ENCODE measurements at regions not wholly inside any gene's neighbourhood (a gene's known extent, or its start where the extent isn't known, plus 50 kb on each side); places are given as distances from the start of the nearest gene placed in this dataset.
"Not testable (repeated sequence)": the region's sequence is repeated elsewhere in the genome, so short reads cannot be mapped to it uniquely, and the experiment has no call there.

- H3K27me3 ChIP-seq (ENCODE audit: insufficient read depth, low read length) = not testable (repeated sequence)
Measured at GRCh38 chr1:146513754-146514153, 284.9 kb upstream of the NOTCH2NLA start.

GRCh38 chr1:146511047-146511777 lies 282.4 kb upstream of the NOTCH2NLA start:
- H3K36me3 ChIP-seq (ENCODE audit: insufficient read depth, low read length); H2AFZ ChIP-seq (ENCODE audit: low read length); H3K4me3 ChIP-seq (ENCODE audit: insufficient read depth, low read length); H3K27ac ChIP-seq (ENCODE audit: low read depth, low read length); H4K20me1 ChIP-seq (ENCODE audit: insufficient read depth, low read length); H3K9me3 ChIP-seq (ENCODE audit: low read depth, low read length); H3K27me3 ChIP-seq (ENCODE audit: insufficient read depth, low read length); H3K79me2 ChIP-seq (ENCODE audit: insufficient read depth, low read length); H3K4me1 ChIP-seq (ENCODE audit: insufficient read depth, low read length); H3K4me2 ChIP-seq (ENCODE audit: insufficient read depth, low read length); DNase-seq (ENCODE audit: insufficient read length, low spot score, missing footprints): not testable (repeated sequence)

More at GRCh38 chr1:146513754-146514153, 284.9 kb upstream of the NOTCH2NLA start:
- H3K27ac ChIP-seq (ENCODE audit: low read depth, low read length); H3K4me1 ChIP-seq (ENCODE audit: insufficient read depth, low read length); H4K20me1 ChIP-seq (ENCODE audit: insufficient read depth, low read length); DNase-seq (ENCODE audit: insufficient read length, low spot score, missing footprints); H3K4me2 ChIP-seq (ENCODE audit: insufficient read depth, low read length); H3K9me3 ChIP-seq (ENCODE audit: low read depth, low read length); H3K79me2 ChIP-seq (ENCODE audit: insufficient read depth, low read length); H2AFZ ChIP-seq (ENCODE audit: low read length); H3K4me3 ChIP-seq (ENCODE audit: insufficient read depth, low read length); H3K36me3 ChIP-seq (ENCODE audit: insufficient read depth, low read length): not testable (repeated sequence)

GRCh38 chr1:146510248-146510983 lies 281.6 kb upstream of the NOTCH2NLA start:
- H3K36me3 ChIP-seq (ENCODE audit: insufficient read depth, low read length); H3K27ac ChIP-seq (ENCODE audit: low read depth, low read length); H3K4me2 ChIP-seq (ENCODE audit: insufficient read depth, low read length); H3K9me3 ChIP-seq (ENCODE audit: low read depth, low read length); DNase-seq (ENCODE audit: insufficient read length, low spot score, missing footprints); H2AFZ ChIP-seq (ENCODE audit: low read length); H3K27me3 ChIP-seq (ENCODE audit: insufficient read depth, low read length); H3K4me3 ChIP-seq (ENCODE audit: insufficient read depth, low read length); H3K4me1 ChIP-seq (ENCODE audit: insufficient read depth, low read length); H4K20me1 ChIP-seq (ENCODE audit: insufficient read depth, low read length); H3K79me2 ChIP-seq (ENCODE audit: insufficient read depth, low read length): not testable (repeated sequence)

- not testable (repeated sequence) for H2AFZ ChIP-seq (ENCODE audit: low read length); H3K4me3 ChIP-seq (ENCODE audit: insufficient read depth, low read length); H3K79me2 ChIP-seq (ENCODE audit: insufficient read depth, low read length); H3K9me3 ChIP-seq (ENCODE audit: low read depth, low read length); H3K36me3 ChIP-seq (ENCODE audit: insufficient read depth, low read length); H3K27ac ChIP-seq (ENCODE audit: low read depth, low read length); H3K27me3 ChIP-seq (ENCODE audit: insufficient read depth, low read length); H3K4me1 ChIP-seq (ENCODE audit: insufficient read depth, low read length); H3K4me2 ChIP-seq (ENCODE audit: insufficient read depth, low read length); DNase-seq (ENCODE audit: insufficient read length, low spot score, missing footprints); H4K20me1 ChIP-seq (ENCODE audit: insufficient read depth, low read length)
Measured at GRCh38 chr1:146504121-146504520, 275.3 kb upstream of the NOTCH2NLA start.

GRCh38 chr1:146487555-146487954 lies 258.7 kb upstream of the NOTCH2NLA start:
- not testable (repeated sequence) for DNase-seq (ENCODE audit: insufficient read length, low spot score, missing footprints); H3K4me3 ChIP-seq (ENCODE audit: insufficient read depth, low read length); H3K79me2 ChIP-seq (ENCODE audit: insufficient read depth, low read length); H3K27ac ChIP-seq (ENCODE audit: low read depth, low read length); H3K4me2 ChIP-seq (ENCODE audit: insufficient read depth, low read length); H4K20me1 ChIP-seq (ENCODE audit: insufficient read depth, low read length); H2AFZ ChIP-seq (ENCODE audit: low read length); H3K4me1 ChIP-seq (ENCODE audit: insufficient read depth, low read length); H3K36me3 ChIP-seq (ENCODE audit: insufficient read depth, low read length); H3K9me3 ChIP-seq (ENCODE audit: low read depth, low read length); H3K27me3 ChIP-seq (ENCODE audit: insufficient read depth, low read length)

- H3K27ac ChIP-seq (ENCODE audit: low read depth, low read length); DNase-seq (ENCODE audit: insufficient read length, low spot score, missing footprints); H4K20me1 ChIP-seq (ENCODE audit: insufficient read depth, low read length); H3K27me3 ChIP-seq (ENCODE audit: insufficient read depth, low read length); H3K9me3 ChIP-seq (ENCODE audit: low read depth, low read length); H3K4me2 ChIP-seq (ENCODE audit: insufficient read depth, low read length); H3K79me2 ChIP-seq (ENCODE audit: insufficient read depth, low read length); H3K4me1 ChIP-seq (ENCODE audit: insufficient read depth, low read length); H3K36me3 ChIP-seq (ENCODE audit: insufficient read depth, low read length); H2AFZ ChIP-seq (ENCODE audit: low read length): not testable (repeated sequence)
- H3K4me3 ChIP-seq (ENCODE audit: insufficient read depth, low read length) = peak overlapping the region; percentile 65
Measured at GRCh38 chr1:146487155-146487554, 258.3 kb upstream of the NOTCH2NLA start.

GRCh38 chr1:146486300-146487014 lies 257.6 kb upstream of the NOTCH2NLA start:
- H2AFZ ChIP-seq (ENCODE audit: low read length) = peak overlapping the region; percentile 57

GRCh38 chr1:146484195-146484594 lies 255.4 kb upstream of the NOTCH2NLA start:
- not testable (repeated sequence) for H2AFZ ChIP-seq (ENCODE audit: low read length); H3K4me2 ChIP-seq (ENCODE audit: insufficient read depth, low read length); H3K27ac ChIP-seq (ENCODE audit: low read depth, low read length); H3K79me2 ChIP-seq (ENCODE audit: insufficient read depth, low read length); H3K27me3 ChIP-seq (ENCODE audit: insufficient read depth, low read length); H3K9me3 ChIP-seq (ENCODE audit: low read depth, low read length); H3K4me1 ChIP-seq (ENCODE audit: insufficient read depth, low read length); H4K20me1 ChIP-seq (ENCODE audit: insufficient read depth, low read length); H3K36me3 ChIP-seq (ENCODE audit: insufficient read depth, low read length); DNase-seq (ENCODE audit: insufficient read length, low spot score, missing footprints); H3K4me3 ChIP-seq (ENCODE audit: insufficient read depth, low read length)

More at GRCh38 chr1:146486300-146487014, 257.6 kb upstream of the NOTCH2NLA start:
- not testable (repeated sequence) for H3K4me1 ChIP-seq (ENCODE audit: insufficient read depth, low read length); H3K27me3 ChIP-seq (ENCODE audit: insufficient read depth, low read length); H4K20me1 ChIP-seq (ENCODE audit: insufficient read depth, low read length); H3K27ac ChIP-seq (ENCODE audit: low read depth, low read length); DNase-seq (ENCODE audit: insufficient read length, low spot score, missing footprints); H3K79me2 ChIP-seq (ENCODE audit: insufficient read depth, low read length); H3K36me3 ChIP-seq (ENCODE audit: insufficient read depth, low read length); H3K9me3 ChIP-seq (ENCODE audit: low read depth, low read length)
- H3K4me2 ChIP-seq (ENCODE audit: insufficient read depth, low read length) = peak overlapping the region; percentile 62
- H3K4me3 ChIP-seq (ENCODE audit: insufficient read depth, low read length) = peak overlapping the region; percentile 65
